AML-193 (cell line): ENCODE measurements at regions not wholly inside any gene's neighbourhood (a gene's known extent, or its start where the extent isn't known, plus 50 kb on each side); places are given as distances from the start of the nearest gene placed in this dataset.

ENCODE experiments used
- DNase-seq, 2 experiments: peaks; one replicate each; lab custom pipeline; 2025; lab: John Stamatoyannopoulos, UW

DNA sequence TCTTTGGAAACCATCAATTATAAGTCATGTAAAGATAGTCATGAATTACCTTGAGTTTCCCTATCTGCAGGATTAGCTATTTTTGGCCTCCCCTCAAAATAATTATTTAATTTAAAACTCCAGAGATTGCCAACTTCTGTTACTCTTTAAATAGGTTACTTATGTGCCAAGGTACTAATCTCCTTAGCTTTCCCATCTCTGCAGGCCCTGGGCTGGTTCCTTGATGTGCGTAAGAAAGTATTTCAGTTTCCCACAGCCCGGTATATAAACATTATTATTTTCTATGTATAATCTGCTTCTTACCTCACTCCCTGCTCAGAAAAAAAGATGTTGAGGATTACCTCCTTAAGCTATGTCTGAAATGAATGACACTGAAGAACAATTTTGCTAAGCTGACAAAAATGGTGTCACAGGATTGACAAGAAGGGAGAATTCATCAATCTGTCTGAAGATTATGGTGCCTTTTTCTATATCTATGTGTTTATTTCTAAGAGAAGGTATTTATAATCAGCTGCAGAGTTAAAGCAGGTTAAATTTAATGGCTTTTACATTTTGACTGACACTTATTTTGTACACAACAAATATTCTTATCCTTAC, 1697.2 kb upstream of the PCDH20 start:
- DNase-seq = no peak

DNA sequence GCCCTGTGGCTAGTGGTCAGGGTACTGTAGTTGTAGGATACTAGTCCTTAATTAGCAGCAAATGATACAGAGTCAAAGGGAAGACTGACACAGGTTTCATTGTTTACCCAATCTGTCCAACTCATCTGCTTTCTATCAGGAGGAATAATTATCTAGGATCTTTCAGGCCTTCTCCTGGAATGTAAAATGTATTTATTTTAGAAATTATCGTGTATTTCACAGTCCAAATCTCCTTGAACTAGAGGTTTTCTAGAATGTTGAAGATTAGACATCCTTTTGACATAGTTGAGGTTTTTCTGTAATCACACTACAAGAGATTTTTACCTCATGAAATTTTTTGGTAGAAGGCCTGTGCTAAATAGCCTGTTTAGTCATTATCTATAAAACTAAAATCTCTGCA, 1694.8 kb upstream of the PCDH20 start:
- no peak for DNase-seq

- DNase-seq = no peak
Measured at GRCh38 chr13:63107179-63107943, 1691.7 kb upstream of the PCDH20 start.

DNA sequence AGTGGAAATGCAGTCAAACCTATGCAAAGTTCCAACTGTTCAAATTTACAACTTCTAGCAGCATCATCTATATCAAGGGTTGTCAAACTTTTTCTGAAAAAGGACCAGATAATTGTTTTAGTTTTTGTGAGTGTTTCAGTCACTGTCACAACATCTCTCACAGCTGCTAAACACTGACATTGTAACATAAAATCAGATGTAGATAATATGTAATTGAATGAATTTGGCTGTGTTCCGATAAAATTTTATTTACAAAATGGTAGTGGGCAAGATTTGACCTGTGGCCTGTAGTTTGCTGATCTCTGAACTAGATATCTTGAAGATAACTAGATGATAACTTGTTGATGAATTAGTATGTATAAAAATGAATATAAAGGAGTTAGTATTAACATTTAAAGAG, 1679.1 kb upstream of the PCDH20 start:
- no peak for DNase-seq

DNA sequence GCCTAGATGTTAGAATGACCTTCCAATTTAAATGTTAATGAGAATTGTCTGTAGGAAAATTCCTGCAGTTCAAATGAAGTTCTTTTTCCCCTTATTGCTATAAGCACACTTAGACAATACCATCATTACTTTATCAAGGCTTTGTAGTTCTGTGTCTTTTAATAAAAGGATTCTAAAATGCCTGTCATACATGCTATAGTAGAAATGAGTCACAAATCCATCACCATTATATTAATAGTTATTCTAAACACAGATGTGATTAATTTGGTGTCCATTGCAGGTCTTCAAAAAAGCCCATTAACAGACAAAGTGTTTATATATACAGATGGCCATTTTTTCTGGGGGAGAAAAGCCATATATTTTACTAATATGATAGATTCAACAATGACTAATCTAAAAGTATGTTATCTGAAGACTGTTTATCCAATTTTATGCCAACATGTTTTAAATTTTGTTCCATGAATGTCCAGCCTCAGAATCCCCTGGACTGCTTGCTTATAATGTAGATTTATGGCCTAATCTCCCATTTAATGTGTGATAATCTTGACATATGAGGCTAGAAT, 1678.3 kb upstream of the PCDH20 start:
- DNase-seq = no peak

GRCh38 chr13:63092456-63092855, 1676.8 kb upstream of the PCDH20 start:
- no peak for DNase-seq

- no peak for DNase-seq
Measured at GRCh38 chr13:63090524-63090923, 1674.9 kb upstream of the PCDH20 start.

DNA sequence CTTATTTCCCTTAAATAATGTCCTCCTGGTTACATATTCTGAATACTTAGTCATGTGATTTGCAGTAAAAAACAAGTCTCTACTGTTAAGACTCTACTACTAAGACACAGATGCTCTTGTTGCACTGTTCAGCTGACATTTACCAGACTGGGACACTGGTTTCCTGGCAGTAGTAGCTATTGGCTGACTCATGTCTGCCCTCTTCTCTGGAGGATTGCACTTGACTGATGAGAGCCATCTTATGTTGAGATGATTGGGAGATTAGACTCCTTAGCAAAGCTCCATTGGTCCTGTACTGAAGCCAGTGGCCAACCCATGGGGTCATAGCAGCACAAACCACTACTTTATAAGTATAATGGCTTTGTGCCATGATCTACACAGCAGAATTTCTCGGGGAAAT, 1672.6 kb upstream of the PCDH20 start:
- DNase-seq = no peak

GRCh38 chr13:63086286-63086685, 1670.6 kb upstream of the PCDH20 start:
- DNase-seq = no peak

- DNase-seq = no peak
Measured at GRCh38 chr13:63085851-63086250, 1670.2 kb upstream of the PCDH20 start.

- no peak for DNase-seq
Measured at GRCh38 chr13:63081400-63082014, 1665.9 kb upstream of the PCDH20 start.

DNA sequence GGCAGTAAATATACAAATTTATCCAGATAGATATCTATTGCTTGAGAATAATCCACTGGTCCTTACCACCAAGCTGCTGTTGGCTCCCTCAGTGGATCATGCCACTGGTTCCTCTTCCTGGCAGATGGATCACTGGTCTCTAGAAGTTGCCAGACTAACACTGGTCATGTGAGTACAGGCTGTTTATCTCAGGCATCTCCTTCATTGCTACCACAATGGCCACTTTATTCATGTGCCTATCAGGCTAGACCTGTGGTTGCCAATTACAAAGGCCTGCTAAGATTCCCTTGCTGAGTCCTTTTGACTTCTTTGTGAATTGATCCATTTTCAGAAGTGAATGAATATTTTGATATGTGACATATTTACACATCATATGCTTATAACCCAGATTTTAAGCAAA, 1659.5 kb upstream of the PCDH20 start:
- no peak for DNase-seq

- DNase-seq = no peak
Measured at GRCh38 chr13:63050287-63050686, 1634.6 kb upstream of the PCDH20 start.

DNA sequence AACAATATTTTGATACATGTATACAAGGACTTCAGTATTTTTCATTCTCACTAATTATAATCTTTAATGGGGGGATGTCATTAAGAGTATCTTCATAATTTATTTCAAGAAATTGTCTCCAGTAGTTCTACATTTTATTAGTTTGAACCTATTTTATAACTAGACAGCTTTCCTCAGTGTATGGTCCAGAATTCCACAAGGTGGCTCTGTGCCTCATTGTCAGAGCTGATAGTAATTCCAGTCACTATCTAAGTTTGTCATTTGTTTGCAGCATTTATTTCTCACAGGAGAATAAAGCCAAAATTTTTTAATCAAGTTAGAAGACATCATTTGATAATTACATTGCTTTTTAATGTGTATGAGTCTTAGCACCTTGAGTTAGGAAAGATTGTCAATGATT, 1633.0 kb upstream of the PCDH20 start:
- no peak for DNase-seq

- DNase-seq = no peak
Measured at GRCh38 chr13:63044589-63045313, 1629.1 kb upstream of the PCDH20 start.

DNA sequence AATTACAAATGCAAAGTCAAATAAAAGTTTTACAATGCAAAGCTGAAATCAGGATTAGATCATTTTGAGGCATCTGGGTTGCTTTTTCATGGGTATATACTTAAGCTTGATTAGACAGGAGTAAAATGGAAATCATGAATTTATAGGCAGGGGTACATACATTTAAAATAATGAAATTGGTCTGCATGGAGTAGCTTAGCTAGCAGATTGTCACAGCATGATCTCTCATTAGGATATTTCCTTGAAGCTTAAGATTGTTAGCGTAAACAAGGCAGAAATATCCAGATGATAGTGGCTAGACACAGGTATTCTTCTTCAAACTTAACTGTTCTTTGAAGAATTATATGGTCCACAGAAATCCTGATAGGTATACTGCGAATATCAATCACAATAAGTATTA, 1627.0 kb upstream of the PCDH20 start:
- no peak for DNase-seq

DNA sequence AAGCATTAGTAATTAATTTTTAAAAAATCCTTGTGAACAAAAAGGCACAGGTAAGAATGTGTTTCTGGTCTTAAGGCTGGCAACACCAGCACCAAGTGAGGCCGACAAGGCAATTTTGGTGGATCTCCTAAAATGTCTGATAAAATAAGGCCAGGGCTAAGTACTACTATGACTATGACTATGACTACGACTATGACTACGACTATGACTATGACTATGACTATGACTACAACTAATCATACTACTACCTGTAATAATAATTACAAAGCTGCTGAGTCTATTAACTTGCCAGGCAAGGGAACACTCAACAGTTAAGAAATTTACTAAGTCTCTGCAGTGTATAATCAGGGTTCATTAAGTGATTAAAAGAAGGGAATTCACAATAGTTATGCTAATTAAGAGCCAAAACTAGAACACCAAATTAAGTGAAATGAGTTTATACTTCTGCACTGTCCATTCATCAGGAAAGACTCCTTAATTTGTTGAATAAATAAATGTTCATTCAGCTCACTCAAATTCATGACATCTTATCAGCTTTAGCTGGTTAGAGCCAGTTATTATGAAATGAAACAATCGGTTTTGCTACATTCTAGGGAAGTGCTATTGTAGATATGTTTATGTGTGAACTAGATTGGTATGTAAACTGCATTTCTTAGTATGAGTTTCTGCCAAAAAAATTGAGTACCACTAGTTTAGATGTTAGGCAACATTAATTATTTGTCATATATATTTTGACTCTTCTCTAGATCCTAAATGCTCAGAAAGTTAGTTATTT, 1626.2 kb upstream of the PCDH20 start:
- DNase-seq = no peak

DNA sequence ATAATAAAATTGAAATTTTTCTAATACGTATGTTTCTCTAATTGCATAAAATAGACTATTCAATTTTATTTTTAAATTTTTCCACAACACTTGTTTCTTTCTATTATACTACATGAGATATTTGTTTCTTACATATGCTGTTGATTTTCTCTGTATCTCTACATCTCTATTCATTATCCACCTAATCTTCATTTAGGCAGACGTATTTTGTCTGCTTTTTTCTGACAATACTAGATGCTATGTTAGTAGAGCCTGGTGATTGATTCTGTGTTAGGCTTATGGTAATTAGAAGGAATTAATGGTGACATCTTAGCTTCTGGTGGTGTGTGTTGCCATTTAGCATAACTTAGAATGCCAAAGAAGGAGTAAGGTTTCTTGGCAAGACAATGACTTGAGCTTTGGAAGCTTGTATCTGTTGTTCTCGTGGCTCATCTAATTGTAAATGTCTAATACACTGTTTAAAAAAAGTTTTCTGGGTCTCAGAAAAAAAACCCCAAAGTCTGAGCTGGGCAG, 1610.7 kb upstream of the PCDH20 start:
- DNase-seq = no peak

GRCh38 chr13:63025741-63026140, 1610.1 kb upstream of the PCDH20 start:
- no peak for DNase-seq

GRCh38 chr13:63024458-63024857, 1608.8 kb upstream of the PCDH20 start:
- no peak for DNase-seq

- DNase-seq = no peak
Measured at GRCh38 chr13:63011996-63012395, 1596.3 kb upstream of the PCDH20 start.
